Heart left ventricle (tissue), 16 donors: ENCODE measurements at regions not wholly inside any gene's neighbourhood (a gene's known extent, or its start where the extent isn't known, plus 50 kb on each side); places are given as distances from the start of the nearest gene placed in this dataset.

Source experiments
- ATAC-seq, 4 donors: fragments of 200-7000 bp; cut with Tn5 transposase; one replicate each; pipeline ENCODE4 v1.9.1; 2020 to 2022; ENCODE audit warnings: moderate library complexity in 4 of 4, mild to moderate bottlenecking in 3 of 4, moderate number of reproducible peaks in 1 of 4
- DNase-seq, 5 donors: peaks; one replicate each; pipeline ENCODE4 v3.0.0-alpha.2; 2020
- H3K27ac ChIP-seq, 12 donors: fragments of 200-600 bp; sonication (generic) in 4 of 12; one replicate each; pipeline versions ENCODE4 v1.5.0 to v1.8.0; 2016 to 2022; ENCODE audit warnings: mild to moderate bottlenecking in 2 of 12
- H3K27me3 ChIP-seq, 9 donors: fragments of 200-600 bp; sonication (generic) in 2 of 9; one replicate each; pipeline versions ENCODE4 v1.5.1 to v1.8.0; 2016 to 2022; ENCODE audit warnings: mild to moderate bottlenecking in 3 of 9
- H3K36me3 ChIP-seq, 9 donors: fragments of 200-600 bp; sonication (generic) in 2 of 9; one replicate each; pipeline versions ENCODE4 v1.5.0 to v1.8.0; 2018 to 2022; ENCODE audit warnings: mild to moderate bottlenecking in 2 of 9
- H3K4me1 ChIP-seq, 12 donors: fragments of 200-600 bp; sonication (generic) in 4 of 12; one replicate each; pipeline versions ENCODE4 v1.5.0 to v1.8.0; 2016 to 2022; ENCODE audit warnings: mild to moderate bottlenecking in 3 of 12
- H3K4me3 ChIP-seq, 12 donors: fragments of 200-600 bp; sonication (generic) in 4 of 12; one replicate each; pipeline versions ENCODE4 v1.5.0 to v1.8.0; 2017 to 2022; ENCODE audit warnings: mild to moderate bottlenecking in 9 of 12, moderate library complexity in 4 of 12
- H3K9me3 ChIP-seq, 12 donors: fragments of 200-600 bp; sonication (generic) in 4 of 12; one replicate each; pipeline versions ENCODE4 v1.5.0 to v1.8.0; 2016 to 2022; ENCODE audit warnings: mild to moderate bottlenecking in 1 of 12
- CTCF ChIP-seq, 12 donors: fragments of 200-600 bp; sonication (generic) in 4 of 12; IDR thresholded peaks; one replicate each; pipeline versions ENCODE4 v1.5.0 to v1.8.0; 2018 to 2022; ENCODE audit warnings: antibody characterized with exemption in 12 of 12, mild to moderate bottlenecking in 5 of 12
- POLR2A ChIP-seq, 2 donors: fragments of 450-650 bp; IDR thresholded peaks; one replicate each; pipeline ENCODE4 v1.6.1; 2017; ENCODE audit warnings: antibody characterized with exemption in 2 of 2, mild to moderate bottlenecking in 2 of 2, moderate library complexity in 2 of 2
- whole genome bisulfite sequencing, 4 donors: extraction: QIAGEN DNeasy Blood & Tissue Kit in 2 of 4; methylation state at CpG; one replicate each; pipeline versions ENCODE4 v1.1.5 to v1.1.7; 2013 to 2018; 5-methylcytosine and 5-hydroxymethylcytosine counted together
- intact Hi-C, 10 donors: fragments of 100-400 bp; cut with DNase I; formaldehyde crosslinking; loops; one replicate each; pipeline versions ENCODE4 v1.11.1 to v1.14.2; 2022
- donor health status: ischemic (EF 13 %, LVEDD 7.1; RV severe dilation, severe dysfunction).
- donor health status: healthy with polysubstance abuse.
- donor health status: DM: no; HTN: yes; CAD: no.
- donor health status: DM: no; HTN: no; CAD: no.
- donor health status: ischemic (EF 25% LVEDD 6.9; RV normal size, moderate dysfunction).
- donor health status: ischemic (EF 25% LVEDD 5.7; RV mildly dilated, moderate dysfunction).
- donor health status: healthy.
- donor health status: DM: yes; HTN: yes; CAD: no.
- donor health status: ischemic (EF 35%, LVEDD 5.7; RV mildly dilated, moderate dysfunction).
- donor health status: nonischemic (EF 11% LVEDD 7.7; RV severe dilation, severe dysfunction).
- donor health status: DM: yes; HTN: yes; CAD: no.
- donor health status: PGD.
- donor health status: ischemic (EF 29% LVEDD 5.4; RV normal size, mild dysfunction).
- donor health status: nonischemic (EF 23%, LVEDD 6.1; RV moderate dilation, normal function).

DNA sequence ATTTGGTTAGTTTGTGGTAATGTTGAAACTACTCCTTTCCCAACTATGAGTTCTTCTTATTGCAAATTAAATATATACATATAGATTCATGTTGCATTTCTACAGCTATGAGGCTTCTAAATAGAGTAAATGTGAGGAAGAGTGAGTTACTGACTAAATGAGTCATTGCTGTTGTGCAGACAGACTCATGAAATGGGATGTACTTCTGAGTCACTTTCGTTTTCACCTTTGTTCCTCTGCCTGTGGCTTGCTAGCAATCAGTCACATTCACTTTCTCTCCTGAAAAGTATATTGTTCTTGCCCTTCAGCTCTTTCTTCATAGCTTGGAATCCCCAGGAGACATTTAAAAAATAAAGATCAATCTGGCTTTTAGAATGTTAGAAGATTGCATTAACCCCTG lies 295.5 kb upstream of the SMC2 start:
- no peaks in the 10 kb centered on the region for H3K4me1 ChIP-seq
- no peaks in the 10 kb centered on the region for H3K27me3 ChIP-seq
- 50 to 63% (median 57%) methylated on average over 1 of the region's 1 CpG for WGBS, 4 donors
- no peak overlapping the region for H3K27ac ChIP-seq
- intact Hi-C loops: no loop called here
- no peak overlapping the region for H3K4me3 ChIP-seq
- DNase-seq (no peak), ATAC-seq (no peak)
- no peaks in the 10 kb centered on the region for H3K36me3 ChIP-seq
- H3K9me3 ChIP-seq: no peaks in the 10 kb centered on the region
- TF ChIP-seq POLR2A (IDR thresholded peaks at IDR 0.05) (no peak), CTCF (IDR thresholded peaks at IDR 0.05) (no peak)

DNA sequence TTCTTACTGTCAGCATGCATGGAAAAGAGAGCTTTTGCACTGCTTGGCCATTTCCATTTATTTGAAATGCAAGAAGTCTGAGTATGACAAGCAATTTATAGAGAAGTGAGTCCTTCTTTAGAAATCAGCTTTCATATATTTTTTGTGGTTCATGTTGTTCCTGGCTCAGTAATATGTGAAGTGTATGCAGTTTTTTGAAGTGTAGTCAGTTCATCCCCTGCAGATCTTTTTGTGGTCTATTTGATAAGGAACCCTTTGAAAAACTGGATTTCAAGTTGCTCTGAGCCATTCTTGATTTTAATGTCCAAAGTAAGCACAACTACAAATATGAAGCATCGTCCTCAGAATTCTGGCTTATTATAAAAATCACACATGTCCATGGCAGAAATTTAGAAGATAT lies 294.1 kb upstream of the SMC2 start:
- Histone ChIP-seq H3K27ac (no peak overlapping the region), H3K4me3 (no peak overlapping the region), H3K4me1 (no peaks in the 10 kb centered on the region), H3K9me3 (no peaks in the 10 kb centered on the region), H3K36me3 (no peaks in the 10 kb centered on the region), H3K27me3 (no peaks in the 10 kb centered on the region)
- WGBS, 4 donors: 72 to 88% (median 75%) methylated on average over 1 of the region's 1 CpG
- ATAC-seq: no peak
- intact Hi-C loops: no loop called here
- no peak for TF ChIP-seq POLR2A (IDR thresholded peaks at IDR 0.05)
- no peak for TF ChIP-seq CTCF (IDR thresholded peaks at IDR 0.05)
- no peak for DNase-seq

GRCh38 chr9:103802068-103802467 lies 292.0 kb upstream of the SMC2 start:
- ATAC-seq: no peak
- no peak for TF ChIP-seq POLR2A (IDR thresholded peaks at IDR 0.05)
- no peak for TF ChIP-seq CTCF (IDR thresholded peaks at IDR 0.05)
- H3K4me3 ChIP-seq: no peak overlapping the region
- no peak for DNase-seq
- H3K4me1 ChIP-seq: no peaks in the 10 kb centered on the region
- H3K27ac ChIP-seq: no peak overlapping the region
- intact Hi-C loops: no loop called here
- H3K36me3 ChIP-seq: no peaks in the 10 kb centered on the region
- no peaks in the 10 kb centered on the region for H3K27me3 ChIP-seq
- WGBS, 4 donors: 64 to 73% (median 68%) methylated on average over 1 of the region's 1 CpG
- H3K9me3 ChIP-seq: no peaks in the 10 kb centered on the region

GRCh38 chr9:103803245-103803644 lies 290.9 kb upstream of the SMC2 start:
- no peak for DNase-seq
- TF ChIP-seq CTCF (IDR thresholded peaks at IDR 0.05) (no peak), POLR2A (IDR thresholded peaks at IDR 0.05) (no peak)
- Histone ChIP-seq H3K4me3 (no peak overlapping the region), H3K36me3 (no peaks in the 10 kb centered on the region), H3K27me3 (no peaks in the 10 kb centered on the region), H3K9me3 (no peaks in the 10 kb centered on the region), H3K27ac (no peak overlapping the region), H3K4me1 (no peaks in the 10 kb centered on the region)
- ATAC-seq: no peak
- WGBS, 4 donors: 75 to 90% (median 83%) methylated on average over 2 of the region's 2 CpGs
- intact Hi-C loops: no loop called here
